ENCODE measurements at regions not wholly inside any gene's neighbourhood (a gene's known extent, or its start where the extent isn't known, plus 50 kb on each side); places are given as distances from the start of the nearest gene placed in this dataset.

GRCh38 chr10:24042884-24043283 is 166.1 kb upstream of the KIAA1217 start:
- Mint-ChIP-seq H3K4me1 (no peaks in the 10 kb centered on the region), H3K36me3 (no peaks in the 10 kb centered on the region), H3K4me3 (no peak overlapping the region), H3K9me3 (peaks cover 0 to 4% (median 0%) of the 10 kb centered on the region in 11 donors), H3K27ac (no peak overlapping the region), H3K27me3 (peaks cover 0 to 3% (median 0%) of the 10 kb centered on the region in 5 donors)
- DNase-seq (no peak), ATAC-seq (no peak)
- Histone ChIP-seq H3K36me3 (ENCODE audit: control insufficient read depth in 2 of 3, insufficient read depth in 3 of 3, low read length in 3 of 3) (no peaks in the 10 kb centered on the region), H3K4me1 (ENCODE audit: control insufficient read depth in 2 of 2, insufficient read depth in 2 of 2, low read length in 2 of 2) (no peaks in the 10 kb centered on the region), H3K27ac (ENCODE audit: low read depth, low read length) (no peak overlapping the region), H3K27me3 (ENCODE audit: control insufficient read depth in 2 of 2, insufficient read depth in 2 of 2, low read length in 2 of 2) (no peaks in the 10 kb centered on the region), H3K4me3 (ENCODE audit: low read length) (no peak overlapping the region), H3K9me3 (ENCODE audit: control insufficient read depth in 2 of 3, low read length in 3 of 3) (no peaks in the 10 kb centered on the region)
- ChIA-PET POLR2A (no interaction called here), CTCF (no interaction called here)
- intact Hi-C loops (cut with micrococcal nuclease) = no loop called here

GRCh38 chr10:24046060-24046459 is 162.9 kb upstream of the KIAA1217 start:
- POLR2A ChIA-PET = no interaction called here
- DNase-seq (no peak), ATAC-seq (no peak)
- no peaks in the 10 kb centered on the region for H3K9me3 ChIP-seq (ENCODE audit: control insufficient read depth in 2 of 3, low read length in 3 of 3)
- CTCF ChIA-PET = no interaction called here
- Mint-ChIP-seq H3K4me1 (no peaks in the 10 kb centered on the region), H3K4me3 (no peak overlapping the region), H3K36me3 (no peaks in the 10 kb centered on the region), H3K27ac (no peak overlapping the region), H3K9me3 (peaks cover 0 to 4% (median 0%) of the 10 kb centered on the region in 11 donors), H3K27me3 (peaks cover 0 to 3% (median 0%) of the 10 kb centered on the region in 5 donors)
- H3K27me3 ChIP-seq (ENCODE audit: control insufficient read depth in 2 of 2, insufficient read depth in 2 of 2, low read length in 2 of 2) = no peaks in the 10 kb centered on the region
- H3K4me1 ChIP-seq (ENCODE audit: control insufficient read depth in 2 of 2, insufficient read depth in 2 of 2, low read length in 2 of 2) = no peaks in the 10 kb centered on the region
- no peak overlapping the region for H3K4me3 ChIP-seq (ENCODE audit: low read length)
- H3K27ac ChIP-seq (ENCODE audit: low read depth, low read length) = no peak overlapping the region
- intact Hi-C loops (cut with micrococcal nuclease) = no loop called here
- no peaks in the 10 kb centered on the region for H3K36me3 ChIP-seq (ENCODE audit: control insufficient read depth in 2 of 3, insufficient read depth in 3 of 3, low read length in 3 of 3)

GRCh38 chr10:24047176-24047575 is 161.8 kb upstream of the KIAA1217 start:
- ChIA-PET CTCF (no interaction called here), POLR2A (no interaction called here)
- Histone ChIP-seq H3K4me3 (ENCODE audit: low read length) (no peak overlapping the region), H3K27me3 (ENCODE audit: control insufficient read depth in 2 of 2, insufficient read depth in 2 of 2, low read length in 2 of 2) (no peaks in the 10 kb centered on the region), H3K36me3 (ENCODE audit: control insufficient read depth in 2 of 3, insufficient read depth in 3 of 3, low read length in 3 of 3) (no peaks in the 10 kb centered on the region), H3K9me3 (ENCODE audit: control insufficient read depth in 2 of 3, low read length in 3 of 3) (no peaks in the 10 kb centered on the region), H3K27ac (ENCODE audit: low read depth, low read length) (no peak overlapping the region), H3K4me1 (ENCODE audit: control insufficient read depth in 2 of 2, insufficient read depth in 2 of 2, low read length in 2 of 2) (no peaks in the 10 kb centered on the region)
- H3K27me3 Mint-ChIP-seq = no peaks in the 10 kb centered on the region
- intact Hi-C loops (cut with micrococcal nuclease) = no loop called here
- peaks cover 0 to 6% (median 1%) of the 10 kb centered on the region in 11 donors for H3K9me3 Mint-ChIP-seq
- no peak overlapping the region for H3K27ac Mint-ChIP-seq
- no peak overlapping the region for H3K4me3 Mint-ChIP-seq
- ATAC-seq (no peak), DNase-seq (no peak)
- no peaks in the 10 kb centered on the region for H3K36me3 Mint-ChIP-seq
- no peaks in the 10 kb centered on the region for H3K4me1 Mint-ChIP-seq

GRCh38 chr10:24054421-24054820 is 154.5 kb upstream of the KIAA1217 start:
- Mint-ChIP-seq H3K9me3 (peaks cover 0 to 7% (median 0%) of the 10 kb centered on the region in 11 donors), H3K27me3 (peaks cover 0 to 4% (median 0%) of the 10 kb centered on the region in 5 donors), H3K36me3 (no peaks in the 10 kb centered on the region), H3K27ac (no peak overlapping the region), H3K4me3 (no peak overlapping the region), H3K4me1 (no peaks in the 10 kb centered on the region)
- ATAC-seq (no peak), DNase-seq (no peak)
- no peaks in the 10 kb centered on the region for H3K36me3 ChIP-seq (ENCODE audit: control insufficient read depth in 2 of 3, insufficient read depth in 3 of 3, low read length in 3 of 3)
- no peaks in the 10 kb centered on the region for H3K9me3 ChIP-seq (ENCODE audit: control insufficient read depth in 2 of 3, low read length in 3 of 3)
- POLR2A ChIA-PET = no interaction called here
- CTCF ChIA-PET = no interaction called here
- intact Hi-C loops (cut with micrococcal nuclease) = no loop called here
- H3K4me1 ChIP-seq (ENCODE audit: control insufficient read depth in 2 of 2, insufficient read depth in 2 of 2, low read length in 2 of 2) = no peaks in the 10 kb centered on the region
- H3K27me3 ChIP-seq (ENCODE audit: control insufficient read depth in 2 of 2, insufficient read depth in 2 of 2, low read length in 2 of 2) = no peaks in the 10 kb centered on the region
- no peak overlapping the region for H3K4me3 ChIP-seq (ENCODE audit: low read length)
- H3K27ac ChIP-seq (ENCODE audit: low read depth, low read length) = no peak overlapping the region

GRCh38 chr10:24080207-24080606 is 128.7 kb upstream of the KIAA1217 start:
- H3K36me3 ChIP-seq (ENCODE audit: control insufficient read depth in 2 of 3, insufficient read depth in 3 of 3, low read length in 3 of 3) = no peaks in the 10 kb centered on the region
- CTCF ChIA-PET = no interaction called here

GRCh38 chr10:24086296-24087086 is 122.4 kb upstream of the KIAA1217 start:
- no peak overlapping the region for H3K4me3 Mint-ChIP-seq
- H3K36me3 ChIP-seq (ENCODE audit: control insufficient read depth in 2 of 3, insufficient read depth in 3 of 3, low read length in 3 of 3) = no peaks in the 10 kb centered on the region
- no peak for ATAC-seq
- no peaks in the 10 kb centered on the region for H3K4me1 Mint-ChIP-seq
- no peak overlapping the region for H3K27ac ChIP-seq (ENCODE audit: low read depth, low read length)
- H3K4me3 ChIP-seq (ENCODE audit: low read length) = no peak overlapping the region
- no peaks in the 10 kb centered on the region for H3K9me3 ChIP-seq (ENCODE audit: control insufficient read depth in 2 of 3, low read length in 3 of 3)
- no peaks in the 10 kb centered on the region for H3K27me3 ChIP-seq (ENCODE audit: control insufficient read depth in 2 of 2, insufficient read depth in 2 of 2, low read length in 2 of 2)
- H3K4me1 ChIP-seq (ENCODE audit: control insufficient read depth in 2 of 2, insufficient read depth in 2 of 2, low read length in 2 of 2) = no peaks in the 10 kb centered on the region
- no peaks in the 10 kb centered on the region for H3K36me3 Mint-ChIP-seq
- DNase-seq = no peak
- peaks cover 0 to 13% (median 3%) of the 10 kb centered on the region in 11 donors for H3K9me3 Mint-ChIP-seq
- no peaks in the 10 kb centered on the region for H3K27me3 Mint-ChIP-seq
- H3K27ac Mint-ChIP-seq = no peak overlapping the region
- intact Hi-C loops (cut with micrococcal nuclease) = no loop called here
- ChIA-PET CTCF (no interaction called here), POLR2A (no interaction called here)

More at GRCh38 chr10:24080207-24080606, 128.7 kb upstream of the KIAA1217 start:
- Histone ChIP-seq H3K9me3 (ENCODE audit: control insufficient read depth in 2 of 3, low read length in 3 of 3) (no peaks in the 10 kb centered on the region), H3K27ac (ENCODE audit: low read depth, low read length) (no peak overlapping the region), H3K4me3 (ENCODE audit: low read length) (no peak overlapping the region), H3K27me3 (ENCODE audit: control insufficient read depth in 2 of 2, insufficient read depth in 2 of 2, low read length in 2 of 2) (no peaks in the 10 kb centered on the region), H3K4me1 (ENCODE audit: control insufficient read depth in 2 of 2, insufficient read depth in 2 of 2, low read length in 2 of 2) (no peaks in the 10 kb centered on the region)
- H3K27ac Mint-ChIP-seq = no peak overlapping the region
- H3K4me3 Mint-ChIP-seq = no peak overlapping the region
- DNase-seq (no peak), ATAC-seq (no peak)
- peaks cover 0 to 18% (median 2%) of the 10 kb centered on the region in 11 donors for H3K9me3 Mint-ChIP-seq
- H3K36me3 Mint-ChIP-seq = no peaks in the 10 kb centered on the region
- H3K27me3 Mint-ChIP-seq = peaks cover 0 to 4% (median 0%) of the 10 kb centered on the region in 5 donors
- intact Hi-C loops (cut with micrococcal nuclease) = no loop called here
- no peaks in the 10 kb centered on the region for H3K4me1 Mint-ChIP-seq
- POLR2A ChIA-PET = no interaction called here

GRCh38 chr10:24091256-24091655 is 117.7 kb upstream of the KIAA1217 start:
- no peaks in the 10 kb centered on the region for H3K27me3 Mint-ChIP-seq
- no peak overlapping the region for H3K4me3 ChIP-seq (ENCODE audit: low read length)
- ChIA-PET CTCF (no interaction called here), POLR2A (no interaction called here)
- peaks cover 0 to 5% (median 0%) of the 10 kb centered on the region in 5 donors for H3K36me3 Mint-ChIP-seq
- ATAC-seq = no peak
- no peak overlapping the region for H3K4me3 Mint-ChIP-seq
- no peak for DNase-seq
- H3K4me1 ChIP-seq (ENCODE audit: control insufficient read depth in 2 of 2, insufficient read depth in 2 of 2, low read length in 2 of 2) = no peaks in the 10 kb centered on the region
- peaks cover 0 to 17% (median 8%) of the 10 kb centered on the region in 11 donors for H3K9me3 Mint-ChIP-seq
- intact Hi-C loops (cut with micrococcal nuclease) = no loop called here
- no peaks in the 10 kb centered on the region for H3K27me3 ChIP-seq (ENCODE audit: control insufficient read depth in 2 of 2, insufficient read depth in 2 of 2, low read length in 2 of 2)
- H3K36me3 ChIP-seq (ENCODE audit: control insufficient read depth in 2 of 3, insufficient read depth in 3 of 3, low read length in 3 of 3) = no peaks in the 10 kb centered on the region
- H3K9me3 ChIP-seq (ENCODE audit: control insufficient read depth in 2 of 3, low read length in 3 of 3) = no peaks in the 10 kb centered on the region
- H3K27ac Mint-ChIP-seq = no peak overlapping the region
- H3K4me1 Mint-ChIP-seq = no peaks in the 10 kb centered on the region
- no peak overlapping the region for H3K27ac ChIP-seq (ENCODE audit: low read depth, low read length)
